B cell (primary cell): ENCODE measurements at regions not wholly inside any gene's neighbourhood (a gene's known extent, or its start where the extent isn't known, plus 50 kb on each side); places are given as distances from the start of the nearest gene placed in this dataset.

Experiments used
- ATAC-seq: fragments of 200-7000 bp; cut with Tn5 transposase; one replicate; pipeline ENCODE4 v1.10.0; 2021; ENCODE audit warnings: low read depth, mild to moderate bottlenecking, moderate number of reproducible peaks, moderate library complexity
- CTCF ChIA-PET: fragments of 350-600 bp; sonication (Branson Sonifier 250); formaldehyde crosslinking; loops from one replicate; lab custom pipeline; 2021; ENCODE audit warnings: antibody characterized with exemption, inconsistent platforms; lab: Charles Lee
- POLR2A ChIA-PET: fragments of 350-600 bp; sonication (Branson Sonifier 250); formaldehyde crosslinking; loops from one replicate; lab custom pipeline; 2021; ENCODE audit warnings: antibody characterized with exemption; lab: Charles Lee
- DNase-seq: peaks from one replicate; pipeline ENCODE4 v3.0.0; 2013
- H2AFZ ChIP-seq: 2 replicates; pipeline ENCODE4 v1.6.1; 2012; ENCODE audit warnings: mild to moderate bottlenecking, low read depth, low read length; ENCODE audit not compliant: insufficient read depth, poor library complexity, severe bottlenecking
- H3K27ac ChIP-seq, 2 donors: 1 replicate in 1 of 2; 2 replicates in 1 of 2; pipeline ENCODE4 v1.5.1; 2012 to 2013; ENCODE audit warnings: low read length in 2 of 2, mild to moderate bottlenecking in 2 of 2, moderate library complexity in 1 of 2
- H3K27me3 ChIP-seq, 4 experiments: fragments of 200-600 bp in 1 of 4; sonication (generic) in 1 of 4; replicated peaks in 1 of 4; 1 replicate in 2 of 4; 2 replicates in 2 of 4; pipeline versions ENCODE4 v1.6.1 to v1.7.0; 2013 to 2016; ENCODE audit warnings: low read length in 3 of 4, mild to moderate bottlenecking in 2 of 4, mixed read lengths in 1 of 4, moderate library complexity in 1 of 4; ENCODE audit not compliant: insufficient read depth in 4 of 4, control insufficient read depth in 3 of 4; ENCODE audit errors: control extremely low read depth in 1 of 4
- H3K36me3 ChIP-seq, 2 experiments: replicated peaks in 1 of 2; 1 replicate in 1 of 2; 2 replicates in 1 of 2; pipeline versions ENCODE4 v1.6.1 to v1.7.1; 2013; ENCODE audit warnings: low read length in 1 of 2; ENCODE audit not compliant: insufficient read depth in 2 of 2, control insufficient read depth in 1 of 2; ENCODE audit errors: control extremely low read depth in 1 of 2, extremely low read depth in 1 of 2
- H3K4me1 ChIP-seq, 2 donors: fragments of 200-600 bp in 1 of 2; sonication (generic) in 1 of 2; 1 replicate in 1 of 2; 2 replicates in 1 of 2; pipeline versions ENCODE4 v1.5.1 to v1.6.1; 2013 to 2017; ENCODE audit warnings: low read length in 2 of 2; ENCODE audit not compliant: control insufficient read depth in 2 of 2, insufficient read depth in 2 of 2
- H3K4me2 ChIP-seq: replicated peaks from 2 replicates; pipeline ENCODE3; 2012; ENCODE audit warnings: mild to moderate bottlenecking, low read depth, low read length; ENCODE audit not compliant: poor library complexity, severe bottlenecking
- H3K4me3 ChIP-seq, 5 experiments: fragments of 200-600 bp in 1 of 5; sonication (generic) in 1 of 5; 1 replicate in 3 of 5; 2 replicates in 2 of 5; pipeline versions ENCODE4 v1.5.1 to v1.7.0; 2011 to 2016; ENCODE audit warnings: low read length in 4 of 5, mild to moderate bottlenecking in 4 of 5, low read depth in 2 of 5, control low read depth in 1 of 5, moderate library complexity in 1 of 5; ENCODE audit not compliant: insufficient read depth in 1 of 5; ENCODE audit errors: control extremely low read depth in 1 of 5, extremely low read depth in 1 of 5
- H3K79me2 ChIP-seq: fragments of 200-600 bp; sonication (generic); one replicate; pipeline ENCODE4 v1.6.0; 2016; ENCODE audit warnings: low read length; ENCODE audit not compliant: control insufficient read depth, insufficient read depth
- H3K9ac ChIP-seq: fragments of 200-600 bp; sonication (generic); 2 replicates; pipeline ENCODE4 v1.6.1; 2017; ENCODE audit warnings: mild to moderate bottlenecking, low read length, moderate library complexity
- H3K9me3 ChIP-seq, 3 donors: one replicate each; pipeline versions ENCODE4 v1.6.1 to v1.7.1; 2013; ENCODE audit warnings: low read length in 2 of 3; ENCODE audit not compliant: control insufficient read depth in 2 of 3, insufficient read depth in 1 of 3; ENCODE audit errors: control extremely low read depth in 1 of 3
- H4K20me1 ChIP-seq: 2 replicates; pipeline ENCODE4 v1.6.0; 2012; ENCODE audit warnings: mild to moderate bottlenecking, low read length; ENCODE audit not compliant: insufficient read depth, control insufficient read depth, poor library complexity, severe bottlenecking
- H3K27ac Mint-ChIP-seq: one replicate; pipeline ENCODE4 v1.8.0; 2021; ENCODE audit warnings: mixed read lengths
- H3K27me3 Mint-ChIP-seq: one replicate; pipeline ENCODE4 v1.8.0; 2021; ENCODE audit warnings: mixed read lengths
- H3K4me1 Mint-ChIP-seq: one replicate; pipeline ENCODE4 v1.8.0; 2021; ENCODE audit warnings: mixed read lengths
- H3K4me3 Mint-ChIP-seq: one replicate; pipeline ENCODE4 v1.8.0; 2021; ENCODE audit warnings: mixed read lengths
- H3K9me3 Mint-ChIP-seq: one replicate; pipeline ENCODE4 v1.8.0; 2022; ENCODE audit warnings: mixed read lengths; ENCODE audit not compliant: insufficient read depth
- CTCF ChIP-seq: fragments of 200-600 bp; IDR thresholded peaks from one replicate; pipeline ENCODE4 v1.8.0; 2022; ENCODE audit warnings: antibody characterized with exemption, mild to moderate bottlenecking
- EZH2 ChIP-seq: IDR thresholded peaks from 2 replicates; pipeline ENCODE4 v1.6.1; 2012; ENCODE audit warnings: borderline replicate concordance, low read depth, mild to moderate bottlenecking, moderate library complexity, low read length; ENCODE audit not compliant: insufficient read depth, poor library complexity, severe bottlenecking
- WGBS: methylation state at CpG from one replicate; pipeline ENCODE4 v1.1.5; 2013; ENCODE audit warnings: missing lambda C conversion rate; ENCODE audit not compliant: insufficient coverage; 5-methylcytosine and 5-hydroxymethylcytosine counted together
- intact Hi-C: fragments of 100-400 bp; cut with micrococcal nuclease; formaldehyde crosslinking; loops from one replicate; pipeline ENCODE4 v1.10.0; 2022

GRCh38 chr11:15695096-15695721 is 580.5 kb downstream of the INSC start:
- no peaks in the 10 kb centered on the region for H4K20me1 ChIP-seq
- Mint-ChIP-seq H3K9me3 (peaks cover 2% of the 10 kb centered on the region), H3K4me3 (no peak overlapping the region), H3K4me1 (no peaks in the 10 kb centered on the region), H3K27ac (no peak overlapping the region), H3K27me3 (no peaks in the 10 kb centered on the region)
- ChIA-PET POLR2A (no interaction called here), CTCF (interaction anchor here (1.1 kb wide), 1 partner anchor 8 kb away, joined by 3 read pairs; no protein-coding TSS in a partner anchor)
- H3K27ac ChIP-seq: no peak overlapping the region
- H2AFZ ChIP-seq: no peak overlapping the region
- DNase-seq (no peak), ATAC-seq (no peak)
- no peak overlapping the region for H3K9ac ChIP-seq
- WGBS: 78% methylated on average over 3 of the region's 3 CpGs
- TF ChIP-seq CTCF (no peak), EZH2 (no peak)
- intact Hi-C loops: no loop called here
- no peaks in the 10 kb centered on the region for H3K79me2 ChIP-seq
- no peaks in the 10 kb centered on the region for H3K9me3 ChIP-seq
- no peaks in the 10 kb centered on the region for H3K36me3 ChIP-seq
- no peak overlapping the region for H3K4me2 ChIP-seq
- H3K27me3 ChIP-seq: no peaks in the 10 kb centered on the region
- no peaks in the 10 kb centered on the region for H3K4me1 ChIP-seq
- no peak overlapping the region for H3K4me3 ChIP-seq

GRCh38 chr11:15696069-15696468 is 581.3 kb downstream of the INSC start:
- no peak overlapping the region for H3K4me3 Mint-ChIP-seq
- no peak for TF ChIP-seq EZH2
- TF ChIP-seq CTCF: no peak
- ATAC-seq: no peak
- H3K4me1 Mint-ChIP-seq: no peaks in the 10 kb centered on the region
- no peaks in the 10 kb centered on the region for H3K79me2 ChIP-seq
- POLR2A ChIA-PET: no interaction called here
- intact Hi-C loops: no loop called here
- DNase-seq: no peak
- 94% methylated on average over 2 of the region's 3 CpGs for WGBS
- no peaks in the 10 kb centered on the region for H4K20me1 ChIP-seq
- no peaks in the 10 kb centered on the region for H3K27me3 Mint-ChIP-seq
- no peak overlapping the region for H3K27ac ChIP-seq
- peaks cover 2% of the 10 kb centered on the region for H3K9me3 Mint-ChIP-seq
- no peak overlapping the region for H3K4me3 ChIP-seq
- H3K36me3 ChIP-seq: no peaks in the 10 kb centered on the region
- no peak overlapping the region for H2AFZ ChIP-seq
- H3K4me2 ChIP-seq: no peak overlapping the region
- CTCF ChIA-PET: no interaction called here
- H3K4me1 ChIP-seq: no peaks in the 10 kb centered on the region
- H3K27ac Mint-ChIP-seq: no peak overlapping the region
- H3K27me3 ChIP-seq: no peaks in the 10 kb centered on the region
- no peaks in the 10 kb centered on the region for H3K9me3 ChIP-seq
- H3K9ac ChIP-seq: no peak overlapping the region
